Chondrocyte (in vitro differentiated cells): ENCODE measurements at regions not wholly inside any gene's neighbourhood (a gene's known extent, or its start where the extent isn't known, plus 50 kb on each side); places are given as distances from the start of the nearest gene placed in this dataset.

Experiments
- DNase-seq: peaks from one replicate; pipeline ENCODE4 v3.0.0; 2021; ENCODE audit warnings: mixed read lengths, low spot score
- H3K27ac Mint-ChIP-seq: one replicate; pipeline ENCODE4 v1.8.0; 2021; ENCODE audit warnings: mild to moderate bottlenecking, moderate library complexity, mixed read lengths; ENCODE audit not compliant: unreplicated experiment
- H3K27me3 Mint-ChIP-seq: 2 replicates; pipeline ENCODE4 v1.8.0; 2021; ENCODE audit warnings: low read depth, mixed read lengths
- H3K36me3 Mint-ChIP-seq: 2 replicates; pipeline ENCODE4 v1.8.0; 2021; ENCODE audit warnings: low read depth, mixed read lengths
- H3K4me1 Mint-ChIP-seq: 2 replicates; pipeline ENCODE4 v1.8.0; 2021; ENCODE audit warnings: low read depth, mild to moderate bottlenecking, mixed read lengths
- H3K4me3 Mint-ChIP-seq: one replicate; pipeline ENCODE4 v1.8.0; 2021; ENCODE audit warnings: mild to moderate bottlenecking, moderate library complexity, mixed read lengths; ENCODE audit not compliant: unreplicated experiment
- H3K9me3 Mint-ChIP-seq: 2 replicates; pipeline ENCODE4 v1.8.0; 2021; ENCODE audit warnings: low read depth, mixed read lengths
- TF ChIP-seq, protein P1 (sequence below): fragments of 200-600 bp; sonication (generic); IDR thresholded peaks from 2 replicates; pipeline ENCODE4 v1.5.0; 2021; ENCODE audit warnings: antibody characterized with exemption, mild to moderate bottlenecking, moderate library complexity

DNA sequence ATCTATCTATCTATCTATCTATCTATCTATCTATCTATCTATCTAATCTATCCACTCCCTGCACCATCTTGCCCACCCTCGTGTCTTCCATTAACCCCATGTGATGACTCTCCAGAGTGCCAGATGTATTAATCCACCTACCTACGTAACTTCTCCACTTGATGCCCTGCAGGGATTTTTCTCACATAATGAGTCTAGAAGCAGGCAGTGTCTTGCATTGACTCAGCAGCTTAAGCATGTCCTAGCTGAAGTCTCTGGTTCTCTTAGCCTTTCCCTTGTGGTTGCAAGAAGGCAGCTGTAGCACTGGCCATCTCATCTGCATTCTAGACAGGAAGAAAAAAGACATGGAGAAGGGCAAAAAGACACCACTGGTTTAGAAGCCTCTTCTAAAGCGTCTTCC lies 96.7 kb upstream of the ALDH1B1 start:
- no peaks in the 10 kb centered on the region for H3K36me3 Mint-ChIP-seq
- H3K27me3 Mint-ChIP-seq = peaks cover 15% of the 10 kb centered on the region
- TF ChIP-seq, protein P1, sequence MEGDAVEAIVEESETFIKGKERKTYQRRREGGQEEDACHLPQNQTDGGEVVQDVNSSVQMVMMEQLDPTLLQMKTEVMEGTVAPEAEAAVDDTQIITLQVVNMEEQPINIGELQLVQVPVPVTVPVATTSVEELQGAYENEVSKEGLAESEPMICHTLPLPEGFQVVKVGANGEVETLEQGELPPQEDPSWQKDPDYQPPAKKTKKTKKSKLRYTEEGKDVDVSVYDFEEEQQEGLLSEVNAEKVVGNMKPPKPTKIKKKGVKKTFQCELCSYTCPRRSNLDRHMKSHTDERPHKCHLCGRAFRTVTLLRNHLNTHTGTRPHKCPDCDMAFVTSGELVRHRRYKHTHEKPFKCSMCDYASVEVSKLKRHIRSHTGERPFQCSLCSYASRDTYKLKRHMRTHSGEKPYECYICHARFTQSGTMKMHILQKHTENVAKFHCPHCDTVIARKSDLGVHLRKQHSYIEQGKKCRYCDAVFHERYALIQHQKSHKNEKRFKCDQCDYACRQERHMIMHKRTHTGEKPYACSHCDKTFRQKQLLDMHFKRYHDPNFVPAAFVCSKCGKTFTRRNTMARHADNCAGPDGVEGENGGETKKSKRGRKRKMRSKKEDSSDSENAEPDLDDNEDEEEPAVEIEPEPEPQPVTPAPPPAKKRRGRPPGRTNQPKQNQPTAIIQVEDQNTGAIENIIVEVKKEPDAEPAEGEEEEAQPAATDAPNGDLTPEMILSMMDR = no peak
- H3K4me3 Mint-ChIP-seq = no peak overlapping the region
- no peak for DNase-seq
- no peaks in the 10 kb centered on the region for H3K4me1 Mint-ChIP-seq
- peaks cover 1% of the 10 kb centered on the region for H3K9me3 Mint-ChIP-seq
- H3K27ac Mint-ChIP-seq = peak overlapping the region; percentile 13

DNA sequence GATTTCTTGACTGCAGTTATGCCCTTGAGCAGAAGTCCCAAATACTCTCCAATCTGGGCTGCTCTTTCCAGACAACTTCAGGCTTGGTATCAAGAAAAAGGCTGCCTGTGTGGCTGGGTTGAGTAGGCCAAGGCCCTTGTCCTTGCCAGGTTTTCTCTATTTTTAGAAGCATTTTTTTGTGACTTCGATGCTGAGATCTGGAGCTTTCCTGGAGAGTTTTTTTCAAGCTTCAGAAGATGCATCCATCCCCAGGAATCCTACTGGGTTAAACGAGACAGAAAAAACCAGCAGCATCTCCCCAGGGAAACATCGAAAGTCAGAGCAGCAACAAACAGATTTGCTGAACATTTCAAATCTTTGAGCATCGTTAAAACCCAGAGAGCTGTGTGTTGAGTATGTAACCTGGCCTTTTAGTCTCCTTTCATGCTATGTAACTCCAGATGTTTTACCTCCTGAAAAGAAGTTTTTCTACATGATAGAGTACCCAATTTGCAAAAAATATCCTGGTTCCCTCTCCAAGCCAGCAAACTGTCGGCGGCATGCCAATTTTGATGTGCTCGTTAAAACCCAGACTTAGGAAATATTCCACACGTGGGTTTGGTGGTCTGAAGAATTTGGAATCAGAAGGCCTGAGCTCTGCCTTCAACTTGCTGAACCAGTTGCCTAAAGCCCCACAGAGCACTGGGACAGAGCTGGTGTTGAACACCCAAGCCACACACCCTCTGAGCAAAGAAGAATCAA lies 98.1 kb upstream of the ALDH1B1 start:
- TF ChIP-seq, protein P1 = no peak
- Mint-ChIP-seq H3K27ac (no peak overlapping the region), H3K36me3 (no peaks in the 10 kb centered on the region), H3K27me3 (peaks cover 15% of the 10 kb centered on the region), H3K4me3 (no peak overlapping the region), H3K9me3 (peaks cover 4% of the 10 kb centered on the region), H3K4me1 (no peaks in the 10 kb centered on the region)
- no peak for DNase-seq

DNA sequence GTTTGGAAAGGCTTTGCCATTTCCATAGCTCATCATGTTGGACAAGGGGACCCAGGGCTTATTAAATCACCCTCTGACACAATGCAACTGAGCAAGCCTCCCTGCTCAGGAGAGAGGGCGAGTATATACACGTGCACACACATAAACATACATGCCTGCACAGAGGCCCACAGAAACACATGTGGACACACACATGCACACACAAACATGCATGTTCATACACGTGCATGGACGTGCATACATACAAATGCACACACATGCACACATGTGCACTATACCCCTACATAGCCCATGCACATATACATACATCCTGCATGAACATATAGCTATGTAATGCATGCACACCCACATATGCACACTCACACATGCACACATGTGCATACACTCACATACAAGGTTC lies 99.5 kb upstream of the ALDH1B1 start:
- peaks cover 15% of the 10 kb centered on the region for H3K27me3 Mint-ChIP-seq
- H3K9me3 Mint-ChIP-seq = peaks cover 4% of the 10 kb centered on the region
- no peak overlapping the region for H3K4me3 Mint-ChIP-seq

DNA sequence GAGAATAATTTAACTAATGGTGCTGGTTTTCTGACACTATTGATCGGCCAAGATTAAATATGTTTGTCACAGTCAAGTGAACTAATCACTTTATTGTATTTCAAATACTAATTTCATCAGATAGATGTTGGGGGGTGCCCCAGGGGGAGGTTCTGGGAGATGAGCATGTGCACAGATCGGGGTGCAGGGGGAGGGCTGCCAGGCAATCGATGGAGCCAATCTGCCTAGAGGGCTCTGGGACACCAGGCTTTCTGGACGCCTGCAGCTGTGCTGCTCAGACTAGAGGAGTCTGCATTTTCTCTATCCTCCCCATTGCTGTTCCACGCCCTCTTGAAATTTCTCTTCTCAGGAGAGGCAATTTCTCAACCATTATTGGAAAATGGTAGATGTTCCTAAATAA lies 100.0 kb upstream of the ALDH1B1 start:
- TF ChIP-seq, protein P1 = no peak
- peaks cover 12% of the 10 kb centered on the region for H3K27me3 Mint-ChIP-seq

More for the DNA sequence above, 99.5 kb upstream of the ALDH1B1 start:
- H3K27ac Mint-ChIP-seq = no peak overlapping the region
- H3K4me1 Mint-ChIP-seq = no peaks in the 10 kb centered on the region
- TF ChIP-seq, protein P1 = no peak
- no peak for DNase-seq
- H3K36me3 Mint-ChIP-seq = no peaks in the 10 kb centered on the region

DNA sequence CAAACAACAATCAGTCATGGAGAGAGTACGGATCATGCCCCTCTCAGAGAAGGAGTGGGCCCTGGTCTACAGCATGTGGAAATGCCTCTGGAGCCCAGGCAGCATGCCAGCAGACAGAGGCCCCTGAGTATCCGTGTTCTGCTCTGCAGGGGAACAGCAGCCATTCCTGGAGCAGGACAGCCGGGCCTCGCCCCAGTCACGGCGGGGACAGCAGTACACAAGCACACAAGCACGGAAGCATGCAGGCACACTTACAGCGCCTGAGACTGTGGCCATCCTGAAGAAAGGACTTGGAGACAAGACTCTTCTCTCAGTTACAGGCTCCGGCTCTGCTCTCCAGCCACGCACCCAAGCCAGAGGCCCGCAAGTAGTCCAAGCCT lies 102.6 kb upstream of the ALDH1B1 start:
- no peak for DNase-seq
- Mint-ChIP-seq H3K27ac (no peak overlapping the region), H3K9me3 (peaks cover 4% of the 10 kb centered on the region), H3K4me3 (no peak overlapping the region), H3K27me3 (peaks cover 2% of the 10 kb centered on the region), H3K36me3 (no peaks in the 10 kb centered on the region), H3K4me1 (no peaks in the 10 kb centered on the region)
- TF ChIP-seq, protein P1 = no peak

More for the DNA sequence above, 100.0 kb upstream of the ALDH1B1 start:
- H3K4me1 Mint-ChIP-seq = no peaks in the 10 kb centered on the region
- no peak overlapping the region for H3K4me3 Mint-ChIP-seq
- peaks cover 4% of the 10 kb centered on the region for H3K9me3 Mint-ChIP-seq
- H3K36me3 Mint-ChIP-seq = no peaks in the 10 kb centered on the region
- H3K27ac Mint-ChIP-seq = no peak overlapping the region
- no peak for DNase-seq
